ENCODE measurements at regions not wholly inside any gene's neighbourhood (a gene's known extent, or its start where the extent isn't known, plus 50 kb on each side); places are given as distances from the start of the nearest gene placed in this dataset.
"Not testable (repeated sequence)": the region's sequence is repeated elsewhere in the genome, so short reads cannot be mapped to it uniquely, and the experiment has no call there.

- no peak for DNase-seq (ENCODE audit: low spot score)
Measured at GRCh38 chrX:7638078-7638710, 204.8 kb upstream of the VCX start.

- DNase-seq (ENCODE audit: low spot score) = no peak
Measured at GRCh38 chrX:7637066-7637465, 205.9 kb upstream of the VCX start.

GRCh38 chrX:7635604-7636003 lies 207.4 kb upstream of the VCX start:
- DNase-seq (ENCODE audit: low spot score) = no peak

- no peak for DNase-seq (ENCODE audit: low spot score)
Measured at GRCh38 chrX:7620560-7620959, 222.4 kb upstream of the VCX start.

GRCh38 chrX:7617994-7618393 lies 225.0 kb upstream of the VCX start:
- DNase-seq (ENCODE audit: low spot score) = no peak

GRCh38 chrX:7614616-7615015 lies 228.4 kb upstream of the VCX start:
- DNase-seq (ENCODE audit: low spot score) = no peak

GRCh38 chrX:7608625-7609024 lies 234.3 kb upstream of the VCX start:
- not testable (repeated sequence) for DNase-seq (ENCODE audit: low spot score)

GRCh38 chrX:7606039-7606652 lies 236.8 kb upstream of the VCX start:
- DNase-seq (ENCODE audit: low spot score) = no peak

- DNase-seq (ENCODE audit: low spot score) = no peak
Measured at GRCh38 chrX:7603387-7603786, 239.6 kb upstream of the VCX start.

GRCh38 chrX:7596822-7597221 lies 246.1 kb upstream of the VCX start:
- DNase-seq (ENCODE audit: low spot score) = no peak

GRCh38 chrX:7593370-7593769 lies 249.6 kb upstream of the VCX start:
- DNase-seq (ENCODE audit: low spot score) = not testable (repeated sequence)

GRCh38 chrX:7586126-7586525 lies 256.8 kb upstream of the VCX start:
- DNase-seq (ENCODE audit: low spot score) = peak; percentile 49

- no peak for DNase-seq (ENCODE audit: low spot score)
Measured at GRCh38 chrX:7582191-7582590, 260.8 kb upstream of the VCX start.

GRCh38 chrX:7580127-7580526 lies 262.8 kb upstream of the VCX start:
- no peak for DNase-seq (ENCODE audit: low spot score)

GRCh38 chrX:7574325-7574724 lies 268.6 kb upstream of the VCX start:
- no peak for DNase-seq (ENCODE audit: low spot score)

- DNase-seq (ENCODE audit: low spot score) = no peak
Measured at GRCh38 chrX:7570432-7571029, 272.4 kb upstream of the VCX start.

- no peak for DNase-seq (ENCODE audit: low spot score)
Measured at GRCh38 chrX:7568597-7568996, 274.4 kb upstream of the VCX start.

- DNase-seq (ENCODE audit: low spot score) = no peak
Measured at GRCh38 chrX:7568130-7568529, 274.8 kb upstream of the VCX start.

GRCh38 chrX:7552760-7553159 lies 290.2 kb upstream of the VCX start:
- DNase-seq (ENCODE audit: low spot score) = peak; percentile 3

GRCh38 chrX:7546551-7547080 lies 296.4 kb upstream of the VCX start:
- no peak for DNase-seq (ENCODE audit: low spot score)

- no peak for DNase-seq (ENCODE audit: low spot score)
Measured at GRCh38 chrX:7545564-7545963, 297.4 kb upstream of the VCX start.

GRCh38 chrX:7542587-7543380 lies 300.2 kb upstream of the VCX start:
- DNase-seq (ENCODE audit: low spot score) = no peak

- no peak for DNase-seq (ENCODE audit: low spot score)
Measured at GRCh38 chrX:7522860-7523259, 320.1 kb upstream of the VCX start.
